ENCODE measurements at regions not wholly inside any gene's neighbourhood (a gene's known extent, or its start where the extent isn't known, plus 50 kb on each side); places are given as distances from the start of the nearest gene placed in this dataset.
"Not testable (repeated sequence)": the region's sequence is repeated elsewhere in the genome, so short reads cannot be mapped to it uniquely, and the experiment has no call there.

DNA sequence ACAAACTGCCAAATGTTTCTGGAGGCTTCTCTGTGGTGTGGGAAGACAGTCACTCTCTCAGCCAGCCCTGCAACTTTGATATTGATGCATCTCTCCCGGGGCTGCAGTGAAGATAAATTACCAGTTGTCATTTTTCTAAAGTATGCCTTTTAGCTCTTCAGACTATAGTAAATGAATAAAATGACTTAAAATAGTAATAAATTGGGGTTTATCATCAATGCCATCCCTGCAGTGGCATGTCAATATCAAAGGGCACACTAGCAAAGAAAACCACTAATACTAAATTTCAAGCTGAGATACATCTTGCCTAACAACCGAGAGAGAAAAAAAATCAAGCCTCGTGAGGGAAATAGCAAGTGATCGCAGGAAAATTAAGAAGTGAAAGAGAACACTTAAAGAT is 749.5 kb upstream of the SLC39A10 start:
- DNase-seq = no peak

GRCh38 chr2:194896871-194897270 is 760.2 kb upstream of the SLC39A10 start:
- no peak for DNase-seq

GRCh38 chr2:194883711-194884110 is 773.3 kb upstream of the SLC39A10 start:
- DNase-seq = no peak

- DNase-seq = no peak
Measured at GRCh38 chr2:194870974-194871535, 786.0 kb upstream of the SLC39A10 start.

GRCh38 chr2:194867328-194867727 is 789.7 kb upstream of the SLC39A10 start:
- DNase-seq = no peak

DNA sequence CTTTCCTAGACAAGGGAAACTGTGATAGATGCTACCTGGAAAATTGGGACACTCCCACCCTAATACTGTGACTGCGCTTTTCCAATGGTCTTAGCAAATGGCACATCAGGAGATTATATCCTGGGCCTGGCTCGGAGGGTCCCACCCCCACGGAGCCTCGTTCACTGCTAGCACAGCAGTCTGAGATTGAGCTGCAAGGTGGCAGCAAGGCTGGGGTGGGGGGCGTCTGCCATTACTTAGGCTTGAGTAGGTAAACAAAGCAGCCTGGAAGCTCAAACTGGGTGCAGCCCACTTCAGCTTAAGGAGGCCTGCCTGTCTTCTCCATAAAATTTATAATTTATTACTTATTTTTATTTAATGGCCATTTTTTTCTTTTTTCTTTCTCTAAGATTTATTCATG is 802.1 kb upstream of the SLC39A10 start:
- DNase-seq = no peak

- no peak for DNase-seq
Measured at GRCh38 chr2:194842871-194843270, 814.2 kb upstream of the SLC39A10 start.

GRCh38 chr2:194834371-194834770 is 822.7 kb upstream of the SLC39A10 start:
- not testable (repeated sequence) for DNase-seq

DNA sequence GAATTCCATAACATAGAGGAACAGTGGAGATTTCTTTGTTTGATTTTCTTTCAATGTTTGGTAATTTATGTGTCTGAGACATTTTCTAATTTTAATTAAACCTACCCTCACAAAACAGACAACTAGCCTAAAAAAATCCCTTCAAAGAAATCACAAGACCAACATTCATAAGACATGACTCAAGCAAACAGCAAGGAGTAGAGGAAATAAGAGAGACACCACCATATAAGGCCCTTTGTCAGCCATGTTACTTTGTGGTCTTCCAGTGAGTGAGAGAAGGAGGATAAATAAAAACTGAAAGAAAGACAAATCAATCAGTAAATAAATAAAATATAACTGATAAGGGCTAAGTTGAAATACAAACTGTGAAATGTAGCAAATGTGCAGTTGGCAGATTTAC is 830.8 kb upstream of the SLC39A10 start:
- DNase-seq = peak; percentile 4

GRCh38 chr2:194824450-194824849 is 832.6 kb upstream of the SLC39A10 start:
- DNase-seq = no peak

DNA sequence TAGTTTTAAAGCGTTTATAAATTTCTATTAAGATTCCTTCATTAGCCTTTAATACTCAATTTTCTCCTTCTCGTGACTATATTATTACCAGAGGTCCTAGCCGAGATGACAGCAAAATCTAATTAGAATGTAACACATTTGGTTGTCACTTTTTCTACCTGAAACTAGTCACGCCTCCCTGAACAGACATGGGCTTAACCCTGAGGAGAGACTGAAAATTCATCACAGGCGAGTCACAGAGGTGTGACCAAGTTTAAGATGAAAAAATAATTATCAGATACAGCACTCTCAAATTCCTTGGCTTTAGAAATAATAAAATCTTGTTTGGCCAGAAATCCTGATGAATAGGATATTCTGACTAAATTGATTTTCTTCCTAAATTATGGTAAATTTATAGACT is 834.4 kb upstream of the SLC39A10 start:
- DNase-seq = no peak

GRCh38 chr2:194822097-194822496 is 834.9 kb upstream of the SLC39A10 start:
- DNase-seq = no peak

DNA sequence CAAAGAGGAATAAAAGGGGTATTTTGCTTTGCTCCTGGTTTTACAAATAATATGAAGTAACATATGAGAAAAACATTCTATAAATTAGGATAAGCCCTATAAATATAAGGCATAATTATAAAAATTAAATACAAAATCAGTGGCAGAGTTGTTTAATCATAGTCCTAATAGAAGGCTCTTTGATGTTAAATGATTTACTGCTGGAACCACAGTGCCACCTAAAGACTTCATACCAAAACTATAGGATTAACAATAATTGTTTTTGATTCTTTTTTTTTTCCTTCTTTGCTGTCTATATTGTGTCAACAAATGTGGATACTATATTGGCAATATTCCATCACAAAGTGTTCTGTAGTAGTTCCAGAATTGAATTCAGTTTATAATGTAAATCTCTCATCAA is 837.7 kb upstream of the SLC39A10 start:
- DNase-seq = no peak

DNA sequence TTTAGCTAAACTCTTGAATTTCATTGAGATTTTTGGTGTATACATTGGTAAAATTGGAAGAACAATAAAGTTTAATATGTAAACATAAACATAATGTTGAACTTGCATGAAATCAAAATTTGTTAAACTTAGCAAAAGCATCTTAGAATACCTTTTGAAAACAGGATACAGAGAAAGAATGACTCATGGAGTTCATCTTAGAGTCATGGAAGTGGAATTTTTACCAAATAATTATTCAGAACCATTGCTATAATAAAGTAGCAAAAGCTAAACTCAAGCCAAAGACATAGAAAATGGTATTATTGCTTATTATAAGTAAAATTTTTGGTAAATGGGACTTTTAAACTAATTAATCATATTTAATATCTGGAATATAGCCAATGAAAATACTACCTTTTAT is 841.6 kb upstream of the SLC39A10 start:
- DNase-seq = no peak

- no peak for DNase-seq
Measured at GRCh38 chr2:194802589-194802988, 854.4 kb upstream of the SLC39A10 start.

DNA sequence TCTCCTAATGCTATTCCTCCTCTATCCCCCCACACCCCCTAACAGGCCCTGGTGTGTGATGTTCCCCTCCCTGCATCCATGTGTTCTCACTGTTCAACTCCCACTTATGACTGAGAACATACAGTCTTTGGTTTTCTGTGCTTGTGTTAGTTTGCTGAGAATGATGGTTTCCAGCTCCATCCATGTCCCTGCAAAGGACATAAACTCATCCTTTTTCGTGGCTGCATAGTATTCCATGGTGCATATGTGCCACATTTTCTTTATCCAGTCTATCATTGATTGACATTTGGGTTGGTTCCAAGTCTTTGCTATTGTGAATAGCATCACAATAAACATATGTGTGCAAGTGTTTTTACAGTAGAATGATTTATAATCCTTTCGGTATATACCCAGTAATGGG is 870.0 kb upstream of the SLC39A10 start:
- not testable (repeated sequence) for DNase-seq

- not testable (repeated sequence) for DNase-seq
Measured at GRCh38 chr2:194771394-194771793, 885.6 kb upstream of the SLC39A10 start.

DNA sequence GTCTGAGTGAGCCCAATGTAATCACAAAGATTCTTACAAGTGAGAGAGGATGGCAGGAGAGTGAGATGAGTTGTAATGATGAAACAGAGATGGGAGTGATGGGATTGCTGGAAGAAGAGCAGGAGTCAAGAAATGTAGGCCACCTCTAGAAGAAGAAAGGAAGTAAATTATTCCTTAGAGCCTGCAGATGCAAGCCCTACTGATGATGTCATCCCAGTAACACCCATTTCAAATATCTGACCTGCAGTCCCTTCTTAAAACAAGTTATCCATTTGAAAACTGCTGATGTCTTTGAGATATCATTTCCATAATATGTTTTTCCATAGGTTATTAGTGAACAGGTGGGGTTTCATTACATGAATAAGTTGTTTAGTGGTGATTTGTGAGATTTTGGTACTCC is 888.0 kb upstream of the SLC39A10 start:
- DNase-seq = no peak

DNA sequence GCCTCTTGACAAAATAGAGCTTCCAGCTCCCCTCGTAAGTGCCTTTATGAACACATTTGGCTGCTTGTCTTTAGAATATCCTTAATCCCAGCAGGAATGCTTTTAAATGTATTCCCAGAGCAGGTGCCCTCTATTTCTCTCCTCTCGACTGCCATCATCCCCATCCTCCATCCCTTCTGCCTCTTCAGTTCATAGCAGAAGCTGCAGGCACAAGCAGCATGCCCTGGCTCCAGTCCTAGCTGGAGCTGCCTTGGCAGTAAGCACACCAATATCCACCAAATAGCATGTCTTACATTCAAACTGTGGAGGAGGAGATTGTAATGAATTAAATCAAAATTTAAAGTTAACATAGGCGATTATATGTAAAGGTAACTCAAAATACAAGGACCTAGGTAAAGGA is 891.3 kb upstream of the SLC39A10 start:
- no peak for DNase-seq

DNA sequence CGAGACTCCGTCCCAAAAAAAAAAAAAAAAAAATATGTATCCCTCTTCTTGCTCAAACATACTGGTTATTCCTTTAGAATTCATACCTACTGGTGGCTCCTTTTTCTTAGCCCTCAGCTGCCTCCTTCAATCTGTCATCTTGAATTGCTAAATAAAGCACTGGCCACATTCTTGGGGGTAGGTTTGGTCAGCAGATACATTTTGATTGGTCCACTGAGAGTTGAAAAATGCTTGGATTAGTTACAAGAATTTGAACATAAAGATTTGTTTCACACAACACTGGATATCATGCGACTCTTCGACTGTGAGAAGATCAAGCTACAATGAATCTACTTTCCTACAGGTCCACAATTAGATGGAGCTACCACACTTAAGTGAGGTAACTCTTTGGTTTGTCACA is 906.1 kb upstream of the SLC39A10 start:
- no peak for DNase-seq

DNA sequence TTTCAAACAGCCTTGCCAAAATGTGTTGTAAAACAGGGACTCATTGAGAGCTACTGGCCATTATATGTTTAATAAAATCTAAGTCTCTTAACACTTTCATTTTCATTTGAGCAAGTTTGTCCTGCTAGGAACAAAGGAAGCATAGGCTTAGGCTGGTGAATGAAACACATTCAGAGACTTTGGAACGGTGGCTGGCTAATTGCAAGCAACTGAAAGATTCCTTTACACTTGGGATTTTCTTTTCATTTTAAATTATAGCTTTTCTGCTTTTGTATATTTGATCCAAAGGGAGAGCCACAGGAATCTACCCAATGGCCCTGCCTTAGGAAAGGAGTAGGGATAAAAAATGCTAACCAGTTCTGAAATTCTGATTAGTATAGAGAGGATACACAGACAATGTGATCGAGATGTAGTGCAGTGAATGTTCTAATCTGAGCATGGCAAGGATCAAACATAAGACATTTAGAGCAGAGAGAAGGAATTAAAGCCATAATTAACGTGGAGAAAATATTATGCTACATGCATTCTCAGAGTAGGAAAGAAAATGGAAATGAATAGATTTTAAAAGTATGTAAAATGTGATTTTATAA is 911.4 kb upstream of the SLC39A10 start:
- DNase-seq = no peak

- DNase-seq = no peak
Measured at GRCh38 chr2:194742706-194743105, 914.3 kb upstream of the SLC39A10 start.

GRCh38 chr2:194739217-194739616 is 917.8 kb upstream of the SLC39A10 start:
- no peak for DNase-seq

DNA sequence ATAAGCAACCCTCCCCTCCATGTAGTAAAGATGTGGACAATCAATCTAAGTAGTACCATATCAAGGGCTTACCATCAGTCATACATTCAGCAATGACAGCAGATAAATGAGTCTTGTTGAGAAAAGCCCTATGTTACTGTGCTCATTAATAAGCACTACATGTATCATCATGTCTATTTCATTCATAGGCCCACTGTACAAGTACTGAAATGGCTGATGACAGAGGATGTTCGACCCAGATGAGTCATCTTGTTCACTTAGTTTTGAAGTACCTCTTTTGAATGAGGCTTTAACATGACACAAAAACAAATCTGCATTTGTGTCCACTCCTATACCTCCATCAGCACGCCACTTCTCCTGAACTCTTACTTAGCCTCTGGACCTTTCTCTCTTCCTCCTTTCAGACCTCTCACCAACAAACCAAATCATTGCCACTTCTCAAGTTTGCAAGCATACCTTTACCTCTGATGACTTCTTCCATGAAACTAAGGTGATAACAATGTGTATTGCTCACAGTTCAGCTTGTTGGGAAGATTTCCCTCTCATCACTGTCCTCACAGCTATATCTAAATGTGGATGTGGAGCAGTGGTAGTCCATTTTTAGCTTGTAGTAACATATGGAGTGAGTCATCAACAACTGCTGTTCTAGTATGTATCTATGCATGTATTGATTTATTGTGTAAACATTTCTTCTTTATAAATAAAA is 921.0 kb upstream of the SLC39A10 start:
- DNase-seq = no peak

DNA sequence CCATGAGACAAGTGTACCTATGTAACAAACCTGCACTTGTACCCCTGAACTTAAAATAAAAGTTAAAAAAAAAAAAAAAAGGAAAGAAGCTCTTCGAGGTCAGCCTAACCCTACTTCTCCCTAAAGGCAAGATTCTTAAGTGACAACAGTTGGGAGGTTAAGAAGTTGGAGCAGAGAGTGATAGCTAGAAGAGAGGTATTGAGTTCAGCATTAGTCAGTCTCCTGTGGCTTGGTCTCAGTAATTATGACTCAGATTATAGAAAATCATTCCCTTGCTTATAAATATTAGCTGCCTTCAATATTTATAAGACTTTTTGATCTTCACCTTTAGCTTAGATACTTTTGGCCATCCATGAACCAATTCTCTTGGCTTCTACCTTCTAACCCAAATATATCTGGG is 926.8 kb upstream of the SLC39A10 start:
- DNase-seq = no peak
